22Rv1 (cell line): ENCODE measurements at regions not wholly inside any gene's neighbourhood (a gene's known extent, or its start where the extent isn't known, plus 50 kb on each side); places are given as distances from the start of the nearest gene placed in this dataset.

Experiments used
- CTCF ChIP-seq: fragments of 450-650 bp; IDR thresholded peaks from 2 replicates; pipeline ENCODE4 v1.5.1; 2017; ENCODE audit warnings: mild to moderate bottlenecking
- ZFX ChIP-seq: fragments of 450-650 bp; IDR thresholded peaks from 2 replicates; pipeline ENCODE4 v1.6.1; 2017; ENCODE audit warnings: antibody characterized with exemption, borderline replicate concordance

- TF ChIP-seq CTCF (no peak), ZFX (no peak)
These were observed 404.3 kb downstream of the BCL11A start for GRCh38 chr2:60149176-60149575.
